ENCODE measurements at regions not wholly inside any gene's neighbourhood (a gene's known extent, or its start where the extent isn't known, plus 50 kb on each side); places are given as distances from the start of the nearest gene placed in this dataset.

- no peak for DNase-seq (ENCODE audit: low spot score)
Measured at GRCh38 chr20:24102749-24103333, 114.3 kb upstream of the GGTLC1 start.

- DNase-seq (ENCODE audit: low spot score) = peak; percentile 25
Measured at GRCh38 chr20:24102290-24102689, 113.7 kb upstream of the GGTLC1 start.

GRCh38 chr20:24100370-24101011 lies 111.9 kb upstream of the GGTLC1 start:
- DNase-seq (ENCODE audit: low spot score) = peak; percentile 67

- DNase-seq (ENCODE audit: low spot score) = no peak
Measured at GRCh38 chr20:24098886-24099285, 110.3 kb upstream of the GGTLC1 start.

GRCh38 chr20:24097506-24098245 lies 109.1 kb upstream of the GGTLC1 start:
- DNase-seq (ENCODE audit: low spot score) = no peak

GRCh38 chr20:24096864-24097450 lies 108.4 kb upstream of the GGTLC1 start:
- DNase-seq (ENCODE audit: low spot score) = no peak

GRCh38 chr20:24096264-24096663 lies 107.7 kb upstream of the GGTLC1 start:
- no peak for DNase-seq (ENCODE audit: low spot score)

GRCh38 chr20:24095756-24096155 lies 107.2 kb upstream of the GGTLC1 start:
- DNase-seq (ENCODE audit: low spot score) = no peak

- no peak for DNase-seq (ENCODE audit: low spot score)
Measured at GRCh38 chr20:24095303-24095702, 106.7 kb upstream of the GGTLC1 start.

GRCh38 chr20:24089576-24089975 lies 101.0 kb upstream of the GGTLC1 start:
- no peak for DNase-seq (ENCODE audit: low spot score)

- no peak for DNase-seq (ENCODE audit: low spot score)
Measured at GRCh38 chr20:24086121-24086520, 97.5 kb upstream of the GGTLC1 start.

- DNase-seq (ENCODE audit: low spot score) = no peak
Measured at GRCh38 chr20:24084281-24084680, 95.7 kb upstream of the GGTLC1 start.

- no peak for DNase-seq (ENCODE audit: low spot score)
Measured at GRCh38 chr20:24081077-24081476, 92.5 kb upstream of the GGTLC1 start.

GRCh38 chr20:24079661-24080412 lies 91.3 kb upstream of the GGTLC1 start:
- no peak for DNase-seq (ENCODE audit: low spot score)

GRCh38 chr20:24077145-24077544 lies 88.6 kb upstream of the GGTLC1 start:
- DNase-seq (ENCODE audit: low spot score) = no peak

GRCh38 chr20:24070679-24071078 lies 82.1 kb upstream of the GGTLC1 start:
- DNase-seq (ENCODE audit: low spot score) = no peak

- DNase-seq (ENCODE audit: low spot score) = peak; percentile 20
Measured at GRCh38 chr20:24066076-24066700, 77.6 kb upstream of the GGTLC1 start.

GRCh38 chr20:24064915-24065314 lies 76.3 kb upstream of the GGTLC1 start:
- DNase-seq (ENCODE audit: low spot score) = no peak

- no peak for DNase-seq (ENCODE audit: low spot score)
Measured at GRCh38 chr20:24064092-24064491, 75.5 kb upstream of the GGTLC1 start.

- no peak for DNase-seq (ENCODE audit: low spot score)
Measured at GRCh38 chr20:24063100-24063499, 74.5 kb upstream of the GGTLC1 start.

GRCh38 chr20:24060851-24061590 lies 72.4 kb upstream of the GGTLC1 start:
- no peak for DNase-seq (ENCODE audit: low spot score)
